Vagina (tissue), 2 donors: ENCODE measurements at regions not wholly inside any gene's neighbourhood (a gene's known extent, or its start where the extent isn't known, plus 50 kb on each side); places are given as distances from the start of the nearest gene placed in this dataset.
"Not testable (repeated sequence)": the region's sequence is repeated elsewhere in the genome, so short reads cannot be mapped to it uniquely, and the experiment has no call there.

Experiments used
- DNase-seq, 2 donors: peaks; one replicate each; pipeline ENCODE4 v3.0.0-alpha.2; 2017; ENCODE audit errors: extremely low spot score in 2 of 2
- H3K27ac ChIP-seq: fragments of 200-600 bp; sonication (generic); one replicate; pipeline ENCODE4 v1.5.1; 2019
- H3K27me3 ChIP-seq: fragments of 200-600 bp; sonication (generic); one replicate; pipeline ENCODE4 v1.5.1; 2019
- H3K36me3 ChIP-seq, 2 donors: fragments of 200-600 bp; sonication (generic); one replicate each; pipeline ENCODE4 v1.5.1; 2017 to 2019
- H3K4me1 ChIP-seq: fragments of 200-600 bp; sonication (generic); one replicate; pipeline ENCODE4 v1.5.1; 2019
- H3K4me3 ChIP-seq, 2 donors: fragments of 200-600 bp; sonication (generic); 1 replicate in 1 of 2; 2 replicates in 1 of 2; pipeline ENCODE4 v1.5.1; 2016 to 2019
- H3K9me3 ChIP-seq: fragments of 200-600 bp; sonication (generic); one replicate; pipeline ENCODE4 v1.5.1; 2019
- POLR2A ChIP-seq, 2 donors: fragments of 450-650 bp; IDR thresholded peaks; one replicate each; pipeline ENCODE4 v1.6.1; 2017; ENCODE audit warnings: antibody characterized with exemption in 2 of 2, mild to moderate bottlenecking in 2 of 2, moderate library complexity in 2 of 2
- POLR2AphosphoS5 ChIP-seq, 2 donors: sonication (generic); formaldehyde crosslinking; IDR thresholded peaks; one replicate each; pipeline ENCODE4 v1.9.0; 2017; ENCODE audit warnings: antibody characterized with exemption in 2 of 2, mild to moderate bottlenecking in 2 of 2, low read depth in 1 of 2; ENCODE audit not compliant: insufficient read depth in 1 of 2
- intact Hi-C: fragments of 100-400 bp; cut with DNase I; formaldehyde crosslinking; loops from one replicate; pipeline ENCODE4 v1.15.1; 2023
- TF ChIP-seq, protein P1 (sequence below), 3 experiments: fragments of 450-650 bp in 2 of 3; fragments of 200-600 bp in 1 of 3; sonication (generic) in 1 of 3; IDR thresholded peaks; one replicate each; pipeline ENCODE4 v1.5.1; 2017 to 2019; ENCODE audit warnings: antibody characterized with exemption in 3 of 3, mild to moderate bottlenecking in 2 of 3, moderate library complexity in 2 of 3

DNA sequence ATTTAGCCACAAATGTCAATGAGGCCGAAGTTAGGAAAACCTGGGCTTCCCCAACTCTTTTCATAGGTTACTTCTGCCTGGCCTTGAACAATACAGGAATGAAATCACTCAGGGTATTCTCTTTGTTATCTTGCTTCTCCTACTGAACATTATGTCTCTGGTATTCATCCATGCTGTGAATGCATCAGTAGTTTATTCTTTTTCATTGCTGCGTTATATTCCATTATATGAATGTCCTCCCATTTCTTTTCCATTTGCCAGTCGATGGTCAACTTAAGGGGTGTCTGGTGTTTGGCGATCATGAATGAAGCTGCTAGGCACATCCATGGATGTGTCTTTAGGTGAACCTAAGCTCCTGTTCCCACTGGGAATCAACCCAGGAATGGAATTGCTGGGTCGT lies 128.3 kb downstream of the CRLF3 start:
- no peaks in the 10 kb centered on the region for H3K36me3 ChIP-seq
- no peaks in the 10 kb centered on the region for H3K9me3 ChIP-seq
- no peak overlapping the region for H3K4me3 ChIP-seq
- H3K27me3 ChIP-seq = no peaks in the 10 kb centered on the region
- no peak overlapping the region for H3K27ac ChIP-seq
- intact Hi-C loops = no loop called here
- DNase-seq = no peak
- peaks cover 11% of the 10 kb centered on the region for H3K4me1 ChIP-seq
- TF ChIP-seq POLR2AphosphoS5 (IDR thresholded peaks at IDR 0.05; ENCODE audit: insufficient read depth in 1 of 2, low read depth in 1 of 2) (no peak), POLR2A (IDR thresholded peaks at IDR 0.05) (no peak)
- TF ChIP-seq, protein P1, sequence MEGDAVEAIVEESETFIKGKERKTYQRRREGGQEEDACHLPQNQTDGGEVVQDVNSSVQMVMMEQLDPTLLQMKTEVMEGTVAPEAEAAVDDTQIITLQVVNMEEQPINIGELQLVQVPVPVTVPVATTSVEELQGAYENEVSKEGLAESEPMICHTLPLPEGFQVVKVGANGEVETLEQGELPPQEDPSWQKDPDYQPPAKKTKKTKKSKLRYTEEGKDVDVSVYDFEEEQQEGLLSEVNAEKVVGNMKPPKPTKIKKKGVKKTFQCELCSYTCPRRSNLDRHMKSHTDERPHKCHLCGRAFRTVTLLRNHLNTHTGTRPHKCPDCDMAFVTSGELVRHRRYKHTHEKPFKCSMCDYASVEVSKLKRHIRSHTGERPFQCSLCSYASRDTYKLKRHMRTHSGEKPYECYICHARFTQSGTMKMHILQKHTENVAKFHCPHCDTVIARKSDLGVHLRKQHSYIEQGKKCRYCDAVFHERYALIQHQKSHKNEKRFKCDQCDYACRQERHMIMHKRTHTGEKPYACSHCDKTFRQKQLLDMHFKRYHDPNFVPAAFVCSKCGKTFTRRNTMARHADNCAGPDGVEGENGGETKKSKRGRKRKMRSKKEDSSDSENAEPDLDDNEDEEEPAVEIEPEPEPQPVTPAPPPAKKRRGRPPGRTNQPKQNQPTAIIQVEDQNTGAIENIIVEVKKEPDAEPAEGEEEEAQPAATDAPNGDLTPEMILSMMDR (IDR thresholded peaks at IDR 0.05) = no peak

DNA sequence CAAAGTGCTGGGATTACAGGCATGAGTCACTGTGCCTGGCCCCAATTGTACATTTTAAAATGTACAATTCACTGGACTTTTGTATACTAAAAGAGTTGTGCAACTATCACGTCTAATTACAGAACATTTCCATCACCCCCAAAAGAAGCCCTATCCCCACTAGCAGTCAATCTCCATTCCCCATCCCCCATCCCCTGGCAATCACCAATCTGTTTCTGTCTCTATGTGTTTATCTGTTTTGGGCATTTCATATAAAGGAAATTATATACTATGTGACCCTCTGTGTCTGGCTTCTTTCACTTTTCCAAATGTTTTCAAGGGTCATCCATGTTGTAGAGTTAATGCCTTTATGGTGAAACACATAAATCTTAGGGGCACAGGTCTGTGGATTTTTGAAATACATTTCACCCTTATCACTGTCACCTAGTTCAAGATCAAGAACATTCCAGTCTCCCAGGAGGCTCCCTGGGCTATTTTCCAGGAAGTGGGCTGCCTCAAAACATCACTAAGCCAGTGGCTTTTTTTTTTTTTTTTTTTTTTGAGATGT lies 129.2 kb downstream of the CRLF3 start:
- DNase-seq, H3K27me3 ChIP-seq, H3K4me3 ChIP-seq, H3K27ac ChIP-seq, H3K9me3 ChIP-seq, H3K36me3 ChIP-seq, intact Hi-C loops: not testable (repeated sequence)
- peaks cover 11% of the 10 kb centered on the region for H3K4me1 ChIP-seq

DNA sequence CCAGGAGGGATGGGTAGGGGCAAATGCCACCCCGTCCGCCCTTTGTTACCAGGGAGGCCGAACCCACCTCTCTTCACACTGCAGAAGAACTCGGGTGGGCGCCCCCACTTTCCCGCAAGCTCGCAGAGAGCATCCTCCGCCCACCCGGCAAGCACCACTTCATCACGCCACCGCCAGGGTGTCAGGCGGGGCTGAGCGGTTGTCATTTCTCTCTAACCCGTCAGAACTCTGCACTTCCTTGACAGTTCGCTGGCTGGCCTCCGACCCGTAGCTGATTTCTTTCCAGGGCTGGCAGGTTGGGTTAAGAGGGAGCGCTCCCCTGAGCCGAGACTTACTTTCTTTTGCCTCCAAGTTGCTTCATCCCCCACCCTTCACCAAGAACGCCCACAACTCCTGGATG lies 130.7 kb downstream of the CRLF3 start:
- H3K36me3 ChIP-seq, H3K27ac ChIP-seq, DNase-seq, H3K27me3 ChIP-seq, H3K9me3 ChIP-seq, intact Hi-C loops, H3K4me3 ChIP-seq: not testable (repeated sequence)
- H3K4me1 ChIP-seq = peaks cover 11% of the 10 kb centered on the region

DNA sequence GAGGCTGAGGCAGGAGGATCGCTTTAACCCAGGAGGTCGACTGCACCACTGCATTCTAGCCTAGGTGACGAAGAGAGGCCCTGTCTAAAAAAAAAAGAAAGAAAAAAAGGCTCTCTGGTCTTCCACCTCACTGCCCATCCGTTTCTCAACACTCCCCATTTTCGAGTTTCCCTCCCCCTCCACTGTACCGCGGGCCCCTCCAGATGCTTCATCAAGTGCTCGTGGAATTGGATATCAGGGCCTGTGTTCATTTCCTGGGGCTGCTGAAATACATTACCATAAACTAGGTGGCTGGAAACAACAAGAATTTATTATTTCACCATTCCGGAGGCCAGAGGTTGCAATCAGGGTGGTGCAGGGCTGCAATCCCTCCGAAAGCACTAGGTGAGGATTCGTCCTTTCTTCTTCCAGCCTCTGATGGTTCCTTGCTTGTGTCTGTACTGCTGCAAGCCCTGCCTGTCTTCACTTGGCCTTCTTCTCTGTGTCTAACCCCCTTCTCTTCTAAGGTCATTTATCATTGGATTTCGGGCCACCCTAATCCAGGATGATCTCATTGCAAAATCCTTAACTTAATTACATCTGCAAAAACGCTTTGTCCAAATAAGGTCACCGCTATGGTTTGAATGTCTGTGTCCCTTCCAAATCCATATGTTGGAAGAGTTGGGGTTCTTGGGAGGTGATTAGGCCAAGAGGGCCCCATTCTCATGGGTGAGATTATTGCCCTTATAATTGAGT lies 135.1 kb downstream of the CRLF3 start:
- H3K27me3 ChIP-seq, intact Hi-C loops, DNase-seq, H3K4me3 ChIP-seq, H3K36me3 ChIP-seq, H3K27ac ChIP-seq, H3K9me3 ChIP-seq: not testable (repeated sequence)
- peaks cover 10% of the 10 kb centered on the region for H3K4me1 ChIP-seq

DNA sequence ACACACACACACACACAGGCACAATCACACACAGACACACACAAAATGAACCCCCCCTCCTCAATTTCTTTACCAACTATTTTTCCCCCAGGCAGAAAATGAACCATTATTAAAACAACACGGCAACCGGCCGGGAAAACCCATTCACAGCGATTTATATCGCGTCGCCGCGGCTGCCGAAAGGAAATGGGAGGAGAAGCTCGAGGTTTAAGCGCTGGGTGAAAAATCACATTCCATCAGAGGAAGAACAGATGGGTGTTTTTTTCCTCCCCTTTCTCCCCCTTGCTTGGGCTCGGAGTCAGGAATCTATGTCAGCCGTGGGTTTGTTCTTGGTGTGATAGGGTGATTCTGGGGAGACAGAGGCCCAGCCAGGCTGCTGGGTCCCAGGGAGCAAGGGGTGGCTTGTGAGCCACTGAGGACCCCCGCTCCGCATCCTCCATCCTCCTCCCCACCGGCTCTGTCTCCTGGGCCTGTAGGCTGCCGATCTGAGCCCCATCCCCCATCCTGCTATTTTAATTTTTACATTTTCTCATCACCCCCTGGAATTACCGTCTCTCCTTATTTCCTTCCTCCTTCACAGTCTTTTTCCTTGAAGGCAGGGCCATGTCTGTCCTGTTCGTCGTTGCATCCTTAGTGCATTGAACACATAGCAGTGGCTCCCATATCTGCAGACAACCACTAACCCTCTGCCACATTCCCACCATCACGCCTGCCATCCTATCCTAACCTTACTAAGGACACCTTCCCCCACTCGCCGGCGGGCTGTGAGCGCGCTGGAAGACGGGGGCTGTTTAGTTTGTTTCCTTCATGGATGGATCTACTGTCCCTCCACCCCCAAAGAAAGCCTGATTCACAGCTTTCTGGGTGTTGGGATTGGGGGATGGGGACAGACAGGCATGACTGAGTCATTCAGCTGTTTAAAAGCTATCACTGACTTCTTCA lies 137.7 kb downstream of the CRLF3 start:
- H3K4me3 ChIP-seq, intact Hi-C loops: not testable (repeated sequence)

DNA sequence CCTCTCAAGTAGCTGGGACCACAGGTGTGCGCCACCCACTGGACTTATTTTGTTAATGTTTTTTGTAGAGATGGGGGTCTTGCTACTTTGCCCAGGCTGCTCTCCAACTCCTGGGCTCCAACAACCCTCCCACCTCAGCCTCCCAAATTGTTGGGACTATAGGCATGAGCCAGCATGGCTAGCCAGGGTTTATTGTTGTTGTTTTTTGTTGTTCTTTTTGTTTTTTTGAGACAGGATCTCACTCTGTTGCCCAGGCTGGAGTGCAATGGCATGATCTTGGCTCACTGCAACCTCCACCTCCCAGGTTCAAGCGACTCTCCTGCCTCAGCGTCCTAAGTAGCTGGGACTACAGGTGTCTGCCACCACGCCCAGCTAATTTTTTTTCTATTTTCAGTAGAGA lies 142.2 kb downstream of the CRLF3 start:
- not testable (repeated sequence) for DNase-seq, H3K36me3 ChIP-seq, H3K27me3 ChIP-seq

More for the DNA sequence above, 137.7 kb downstream of the CRLF3 start:
- not testable (repeated sequence) for H3K27me3 ChIP-seq, H3K27ac ChIP-seq, H3K36me3 ChIP-seq, DNase-seq, H3K4me1 ChIP-seq, H3K9me3 ChIP-seq

DNA sequence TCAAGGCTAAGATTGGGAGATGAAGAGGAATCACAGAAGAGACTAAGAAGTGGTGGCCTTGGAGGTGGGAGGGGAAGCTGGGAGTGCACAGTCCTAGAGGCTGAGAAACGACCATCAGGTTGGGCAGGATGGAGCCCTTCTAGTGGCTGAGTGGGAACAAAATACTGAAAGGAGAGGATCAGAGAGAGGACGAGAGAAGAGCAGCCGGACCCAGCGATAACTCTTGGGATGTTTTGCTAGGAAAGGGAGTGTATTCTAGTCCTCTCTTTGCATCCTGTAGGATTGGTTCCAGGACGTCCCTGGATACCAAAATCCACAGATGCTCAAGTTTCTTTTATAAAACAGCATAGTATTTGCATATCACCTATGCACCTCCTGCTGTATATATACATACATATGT lies 143.8 kb downstream of the CRLF3 start:
- H3K4me3 ChIP-seq, H3K9me3 ChIP-seq, intact Hi-C loops: not testable (repeated sequence)

More for the DNA sequence above, 142.2 kb downstream of the CRLF3 start:
- H3K9me3 ChIP-seq, H3K4me3 ChIP-seq, H3K27ac ChIP-seq, H3K4me1 ChIP-seq, intact Hi-C loops: not testable (repeated sequence)

More for the DNA sequence above, 143.8 kb downstream of the CRLF3 start:
- not testable (repeated sequence) for H3K27me3 ChIP-seq, DNase-seq, H3K27ac ChIP-seq, H3K36me3 ChIP-seq, H3K4me1 ChIP-seq
